Gastrocnemius medialis (tissue), 4 donors: ENCODE measurements at regions not wholly inside any gene's neighbourhood (a gene's known extent, or its start where the extent isn't known, plus 50 kb on each side); places are given as distances from the start of the nearest gene placed in this dataset.

Source experiments
- ATAC-seq, 2 donors: fragments of 150-250 bp; one replicate each; pipeline ENCODE4 v1.9.1; 2016
- DNase-seq, 2 donors: peaks; one replicate each; pipeline ENCODE4 v3.0.0-alpha.2; 2019
- H3K27ac ChIP-seq, 4 donors: fragments of 200-600 bp; sonication (generic); 1 replicate in 1 of 4; 2 replicates in 3 of 4; pipeline ENCODE4 v1.5.1; 2016 to 2018; ENCODE audit warnings: mild to moderate bottlenecking in 2 of 4, moderate library complexity in 1 of 4
- H3K27me3 ChIP-seq, 3 donors: fragments of 200-600 bp; sonication (generic) in 2 of 3; 1 replicate in 1 of 3; 2 replicates in 2 of 3; pipeline versions ENCODE4 v1.5.1 to v1.6.0; 2016 to 2019; ENCODE audit warnings: mild to moderate bottlenecking in 1 of 3, moderate library complexity in 1 of 3
- H3K36me3 ChIP-seq, 2 donors: fragments of 200-600 bp; sonication (generic) in 1 of 2; one replicate each; pipeline ENCODE4 v1.5.1; 2017 to 2018
- H3K4me1 ChIP-seq, 2 donors: fragments of 200-600 bp; sonication (generic) in 1 of 2; one replicate each; pipeline ENCODE4 v1.5.1; 2016 to 2017; ENCODE audit warnings: mild to moderate bottlenecking in 2 of 2
- H3K4me3 ChIP-seq, 4 donors: fragments of 200-600 bp; sonication (generic) in 3 of 4; 1 replicate in 1 of 4; 2 replicates in 3 of 4; pipeline ENCODE4 v1.5.1; 2016 to 2019; ENCODE audit warnings: mild to moderate bottlenecking in 2 of 4
- H3K9me3 ChIP-seq, 3 donors: fragments of 200-600 bp; sonication (generic) in 2 of 3; 1 replicate in 1 of 3; 2 replicates in 2 of 3; pipeline ENCODE4 v1.5.1; 2016 to 2019
- CTCF ChIP-seq, 5 experiments: fragments of 450-650 bp in 3 of 5; fragments of 200-600 bp in 2 of 5; sonication (generic) in 2 of 5; IDR thresholded peaks in 4 of 5; conservative IDR thresholded peaks in 1 of 5; 1 replicate in 4 of 5; 2 replicates in 1 of 5; pipeline ENCODE4 v1.5.1; 2016 to 2019; ENCODE audit warnings: antibody characterized with exemption in 5 of 5, mild to moderate bottlenecking in 3 of 5, moderate library complexity in 3 of 5
- POLR2A ChIP-seq, 2 donors: fragments of 450-650 bp; IDR thresholded peaks; one replicate each; pipeline ENCODE4 v1.6.1; 2017; ENCODE audit warnings: antibody characterized with exemption in 2 of 2, mild to moderate bottlenecking in 2 of 2, moderate library complexity in 2 of 2
- in situ Hi-C, 4 donors: fragments of 200-750 bp; cut with MboI; loops; one replicate each; pipeline versions ENCODE4 v1.15.0 to v1.8.0; 2017; ENCODE audit warnings: low sequenced_read_pairs in 4 of 4
- intact Hi-C: fragments of 100-400 bp; cut with DNase I; formaldehyde crosslinking; loops from one replicate; pipeline ENCODE4 v1.15.1; 2023; ENCODE audit warnings: low total_unique reads

GRCh38 chr14:39768589-39768988 is 336.4 kb upstream of the FBXO33 start:
- ATAC-seq: no peak
- no peaks in the 10 kb centered on the region for H3K9me3 ChIP-seq
- no peak for DNase-seq
- H3K36me3 ChIP-seq: no peaks in the 10 kb centered on the region
- in situ Hi-C loops: no loop called here
- H3K27ac ChIP-seq: no peak overlapping the region
- H3K4me1 ChIP-seq: no peaks in the 10 kb centered on the region
- no peak for TF ChIP-seq CTCF (IDR thresholded peaks at IDR 0.05 in 4 of 5, conservative IDR thresholded peaks at IDR 0.05 in 1 of 5)
- TF ChIP-seq POLR2A (IDR thresholded peaks at IDR 0.05): no peak
- H3K4me3 ChIP-seq: no peak overlapping the region
- no peaks in the 10 kb centered on the region for H3K27me3 ChIP-seq
- intact Hi-C loops: no loop called here

GRCh38 chr14:39766397-39767000 is 334.3 kb upstream of the FBXO33 start:
- H3K36me3 ChIP-seq: no peaks in the 10 kb centered on the region
- no peaks in the 10 kb centered on the region for H3K4me1 ChIP-seq
- H3K9me3 ChIP-seq: no peaks in the 10 kb centered on the region
- in situ Hi-C loops: no loop called here
- TF ChIP-seq POLR2A (IDR thresholded peaks at IDR 0.05) (no peak), CTCF (IDR thresholded peaks at IDR 0.05 in 4 of 5, conservative IDR thresholded peaks at IDR 0.05 in 1 of 5) (no peak)
- no peak overlapping the region for H3K27ac ChIP-seq
- intact Hi-C loops: no loop called here
- no peak for DNase-seq
- no peak for ATAC-seq
- no peak overlapping the region for H3K4me3 ChIP-seq
- H3K27me3 ChIP-seq: no peaks in the 10 kb centered on the region

- Histone ChIP-seq H3K9me3 (no peaks in the 10 kb centered on the region), H3K4me1 (no peaks in the 10 kb centered on the region), H3K27me3 (no peaks in the 10 kb centered on the region), H3K36me3 (no peaks in the 10 kb centered on the region), H3K4me3 (no peak overlapping the region), H3K27ac (no peak overlapping the region)
- intact Hi-C loops (no loop called here), in situ Hi-C loops (no loop called here)
- DNase-seq (no peak), ATAC-seq (no peak)
- TF ChIP-seq POLR2A (IDR thresholded peaks at IDR 0.05) (no peak), CTCF (IDR thresholded peaks at IDR 0.05 in 4 of 5, conservative IDR thresholded peaks at IDR 0.05 in 1 of 5) (no peak)
Measured at GRCh38 chr14:39765676-39766075, 333.4 kb upstream of the FBXO33 start.

- no peaks in the 10 kb centered on the region for H3K4me1 ChIP-seq
- intact Hi-C loops (no loop called here), in situ Hi-C loops (no loop called here)
Measured at GRCh38 chr14:39763402-39763890, 331.2 kb upstream of the FBXO33 start.

More at GRCh38 chr14:39763402-39763890, 331.2 kb upstream of the FBXO33 start:
- Histone ChIP-seq H3K4me3 (no peak overlapping the region), H3K9me3 (no peaks in the 10 kb centered on the region), H3K27ac (no peak overlapping the region), H3K27me3 (no peaks in the 10 kb centered on the region), H3K36me3 (no peaks in the 10 kb centered on the region)
- TF ChIP-seq POLR2A (IDR thresholded peaks at IDR 0.05): no peak
- TF ChIP-seq CTCF (IDR thresholded peaks at IDR 0.05 in 4 of 5, conservative IDR thresholded peaks at IDR 0.05 in 1 of 5): no peak
- DNase-seq (no peak), ATAC-seq (no peak)
